Ascending aorta (tissue), 2 donors: ENCODE measurements at regions not wholly inside any gene's neighbourhood (a gene's known extent, or its start where the extent isn't known, plus 50 kb on each side); places are given as distances from the start of the nearest gene placed in this dataset.

Experiments used
- DNase-seq, 2 donors: peaks; one replicate each; pipeline ENCODE4 v3.0.0-alpha.2; 2019; ENCODE audit warnings: low spot score in 2 of 2
- H3K27ac ChIP-seq, 2 donors: fragments of 200-600 bp; sonication (generic); one replicate each; pipeline ENCODE4 v1.5.1; 2016 to 2017; ENCODE audit warnings: mild to moderate bottlenecking in 1 of 2
- H3K27me3 ChIP-seq: fragments of 200-600 bp; sonication (generic); one replicate; pipeline ENCODE4 v1.5.1; 2017
- H3K36me3 ChIP-seq, 2 donors: fragments of 200-600 bp; sonication (generic); one replicate each; pipeline ENCODE4 v1.5.1; 2016
- H3K4me1 ChIP-seq, 2 donors: fragments of 200-600 bp; sonication (generic); one replicate each; pipeline ENCODE4 v1.5.1; 2016 to 2017; ENCODE audit warnings: mild to moderate bottlenecking in 1 of 2
- H3K4me3 ChIP-seq, 2 donors: fragments of 200-600 bp; sonication (generic); one replicate each; pipeline ENCODE4 v1.5.1; 2016 to 2017; ENCODE audit warnings: mild to moderate bottlenecking in 1 of 2
- H3K9me3 ChIP-seq, 2 donors: fragments of 200-600 bp; sonication (generic); one replicate each; pipeline ENCODE4 v1.5.1; 2016
- intact Hi-C: fragments of 100-400 bp; cut with DNase I; formaldehyde crosslinking; loops from one replicate; pipeline ENCODE4 v1.15.1; 2023
- TF ChIP-seq, protein P1 (sequence below), 3 experiments: fragments of 200-600 bp in 2 of 3; fragments of 450-650 bp in 1 of 3; sonication (generic) in 2 of 3; IDR thresholded peaks; one replicate each; pipeline ENCODE4 v1.5.1; 2016 to 2019; ENCODE audit warnings: antibody characterized with exemption in 3 of 3, mild to moderate bottlenecking in 1 of 3, moderate library complexity in 1 of 3

GRCh38 chr21:25314247-25314646, 293.0 kb downstream of the MRPL39 start:
- TF ChIP-seq, protein P1, sequence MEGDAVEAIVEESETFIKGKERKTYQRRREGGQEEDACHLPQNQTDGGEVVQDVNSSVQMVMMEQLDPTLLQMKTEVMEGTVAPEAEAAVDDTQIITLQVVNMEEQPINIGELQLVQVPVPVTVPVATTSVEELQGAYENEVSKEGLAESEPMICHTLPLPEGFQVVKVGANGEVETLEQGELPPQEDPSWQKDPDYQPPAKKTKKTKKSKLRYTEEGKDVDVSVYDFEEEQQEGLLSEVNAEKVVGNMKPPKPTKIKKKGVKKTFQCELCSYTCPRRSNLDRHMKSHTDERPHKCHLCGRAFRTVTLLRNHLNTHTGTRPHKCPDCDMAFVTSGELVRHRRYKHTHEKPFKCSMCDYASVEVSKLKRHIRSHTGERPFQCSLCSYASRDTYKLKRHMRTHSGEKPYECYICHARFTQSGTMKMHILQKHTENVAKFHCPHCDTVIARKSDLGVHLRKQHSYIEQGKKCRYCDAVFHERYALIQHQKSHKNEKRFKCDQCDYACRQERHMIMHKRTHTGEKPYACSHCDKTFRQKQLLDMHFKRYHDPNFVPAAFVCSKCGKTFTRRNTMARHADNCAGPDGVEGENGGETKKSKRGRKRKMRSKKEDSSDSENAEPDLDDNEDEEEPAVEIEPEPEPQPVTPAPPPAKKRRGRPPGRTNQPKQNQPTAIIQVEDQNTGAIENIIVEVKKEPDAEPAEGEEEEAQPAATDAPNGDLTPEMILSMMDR (IDR thresholded peaks at IDR 0.05), result no peak
- intact Hi-C loops, result no loop called here
- Histone ChIP-seq H3K27me3 (no peaks in the 10 kb centered on the region), H3K4me3 (no peak overlapping the region), H3K4me1 (no peaks in the 10 kb centered on the region), H3K9me3 (peaks cover 0 to 5% of the 10 kb centered on the region in 2 donors), H3K36me3 (no peaks in the 10 kb centered on the region), H3K27ac (no peak overlapping the region)
- DNase-seq, result no peak

GRCh38 chr21:25313829-25314228, 293.5 kb downstream of the MRPL39 start:
- no peak overlapping the region for H3K27ac ChIP-seq
- no peak overlapping the region for H3K4me3 ChIP-seq
- H3K27me3 ChIP-seq, result no peaks in the 10 kb centered on the region
- intact Hi-C loops, result no loop called here
- TF ChIP-seq, protein P1 (IDR thresholded peaks at IDR 0.05), result no peak
- no peak for DNase-seq
- no peaks in the 10 kb centered on the region for H3K4me1 ChIP-seq
- peaks cover 0 to 5% of the 10 kb centered on the region in 2 donors for H3K9me3 ChIP-seq
- H3K36me3 ChIP-seq, result no peaks in the 10 kb centered on the region

DNA sequence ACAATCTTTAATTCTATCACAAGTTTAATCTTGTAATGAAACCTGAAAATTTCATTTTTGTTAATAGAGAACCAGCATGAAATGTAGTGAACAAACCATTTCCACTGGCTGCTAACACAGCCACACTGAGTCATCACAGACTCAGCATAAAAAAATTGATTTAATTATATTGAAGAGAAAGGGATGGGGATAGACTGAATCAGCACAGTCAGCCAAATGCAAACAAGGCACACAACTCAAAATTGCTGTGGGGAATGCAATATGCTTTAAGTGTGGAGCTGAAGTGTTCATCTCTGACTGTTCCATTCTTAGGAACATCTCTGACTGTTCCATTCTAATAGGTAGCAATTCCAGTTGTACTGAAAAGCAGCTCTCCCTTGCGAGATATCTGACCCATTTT, 299.8 kb downstream of the MRPL39 start:
- Histone ChIP-seq H3K27ac (no peak overlapping the region), H3K9me3 (peaks cover 0 to 5% of the 10 kb centered on the region in 2 donors), H3K36me3 (no peaks in the 10 kb centered on the region), H3K4me3 (no peak overlapping the region), H3K4me1 (no peaks in the 10 kb centered on the region), H3K27me3 (no peaks in the 10 kb centered on the region)
- no peak for DNase-seq
- intact Hi-C loops, result no loop called here
- TF ChIP-seq, protein P1 (IDR thresholded peaks at IDR 0.05), result no peak

DNA sequence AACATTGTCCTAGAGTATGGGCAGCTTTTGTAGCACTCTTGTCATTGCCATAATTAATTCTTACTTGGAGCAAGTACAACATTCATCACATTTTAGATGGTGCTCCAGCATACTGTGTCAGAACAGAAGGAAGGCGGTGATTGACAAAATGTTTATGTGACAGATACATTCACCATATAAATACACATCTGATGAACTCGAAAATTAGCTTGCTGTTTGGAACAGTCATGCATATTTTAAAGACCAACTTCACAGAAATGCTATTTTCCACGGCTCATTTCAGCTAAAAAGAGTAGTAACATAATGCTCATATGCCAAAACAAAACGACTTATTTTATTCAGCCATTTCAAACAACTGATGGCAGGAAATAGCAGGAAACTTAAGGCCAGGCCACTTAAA, 302.7 kb downstream of the MRPL39 start:
- TF ChIP-seq, protein P1 (IDR thresholded peaks at IDR 0.05), result no peak
- Histone ChIP-seq H3K36me3 (no peaks in the 10 kb centered on the region), H3K27me3 (no peaks in the 10 kb centered on the region), H3K4me1 (no peaks in the 10 kb centered on the region), H3K4me3 (no peak overlapping the region), H3K27ac (no peak overlapping the region), H3K9me3 (peaks cover 0 to 2% of the 10 kb centered on the region in 2 donors)
- DNase-seq, result no peak
- intact Hi-C loops, result no loop called here

DNA sequence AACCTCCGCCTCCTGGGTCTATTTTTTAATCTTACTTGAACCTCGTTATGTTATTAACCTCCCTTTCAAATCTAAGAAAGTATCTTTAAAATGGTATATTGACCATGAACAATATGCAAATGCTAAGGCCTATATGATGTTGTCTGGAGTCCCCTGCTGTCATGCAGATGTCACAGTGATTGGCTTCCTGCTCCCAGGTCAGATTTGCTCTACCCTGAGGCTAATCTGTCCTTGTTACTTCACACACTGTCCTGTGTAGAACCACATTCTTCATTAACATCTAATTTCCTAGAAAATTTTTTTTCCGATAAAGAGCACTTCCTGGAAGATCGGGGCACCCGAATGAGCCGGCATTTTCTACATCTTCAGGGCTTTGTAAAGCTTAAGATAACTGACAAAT, 306.6 kb downstream of the MRPL39 start:
- Histone ChIP-seq H3K9me3 (no peaks in the 10 kb centered on the region), H3K4me1 (no peaks in the 10 kb centered on the region), H3K27ac (no peak overlapping the region), H3K4me3 (no peak overlapping the region), H3K27me3 (no peaks in the 10 kb centered on the region), H3K36me3 (no peaks in the 10 kb centered on the region)
- DNase-seq, result no peak
- intact Hi-C loops, result no loop called here
- TF ChIP-seq, protein P1 (IDR thresholded peaks at IDR 0.05), result no peak
